Embryonic facial prominence (tissue), 1 donor: ENCODE measurements at regions not wholly inside any gene's neighbourhood (a gene's known extent, or its start where the extent isn't known, plus 50 kb on each side); places are given as distances from the start of the nearest gene placed in this dataset.
"Not testable (repeated sequence)": the region's sequence is repeated elsewhere in the genome, so short reads cannot be mapped to it uniquely, and the experiment has no call there.

Source experiments
- DNase-seq: peaks from one replicate; pipeline ENCODE4 v3.0.0-alpha.2; 2016; ENCODE audit errors: extremely low spot score

GRCh38 chr20:64327223-64327549 is 71.6 kb downstream of the PCMTD2 start:
- not testable (repeated sequence) for DNase-seq

- DNase-seq, result peak; percentile 7
Measured at GRCh38 chr20:64327550-64328317, 72.2 kb downstream of the PCMTD2 start.

- DNase-seq, result not testable (repeated sequence)
Measured at GRCh38 chr20:64328595-64329250, 73.2 kb downstream of the PCMTD2 start.

GRCh38 chr20:64332627-64333026 is 77.1 kb downstream of the PCMTD2 start:
- DNase-seq, result not testable (repeated sequence)
